AG09319 (cell line): ENCODE measurements at regions not wholly inside any gene's neighbourhood (a gene's known extent, or its start where the extent isn't known, plus 50 kb on each side); places are given as distances from the start of the nearest gene placed in this dataset.

Experiments
- DNase-seq: peaks from one replicate; pipeline ENCODE4 v3.0.0-alpha.2; 2010; ENCODE audit warnings: low read depth; ENCODE audit errors: extremely low read depth
- CTCF ChIP-seq: IDR thresholded peaks from 2 replicates; pipeline ENCODE4 v1.5.1; 2011; ENCODE audit warnings: low read depth, mild to moderate bottlenecking, inconsistent platforms, low read length, moderate library complexity

DNA sequence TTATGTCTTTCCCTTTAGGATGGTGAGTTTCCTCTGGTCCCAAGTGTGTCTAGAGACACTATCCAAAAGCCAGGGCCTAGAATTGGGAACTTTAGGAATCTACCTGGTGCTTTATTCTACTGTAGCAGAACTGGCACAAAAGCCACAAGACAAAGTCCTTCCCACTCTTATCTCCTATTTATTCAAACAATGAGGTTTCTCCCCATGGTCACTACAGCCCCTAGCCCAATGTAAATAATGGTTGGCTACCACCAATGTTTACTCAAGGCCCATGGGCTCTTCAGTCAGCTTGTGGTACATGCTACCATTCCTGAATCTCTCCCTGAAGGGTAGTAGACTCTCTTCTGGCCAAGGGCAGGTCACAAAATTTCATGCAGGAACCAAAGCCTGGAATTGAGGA is 789.4 kb upstream of the KIF2B start:
- no peak for TF ChIP-seq CTCF
- DNase-seq: no peak

DNA sequence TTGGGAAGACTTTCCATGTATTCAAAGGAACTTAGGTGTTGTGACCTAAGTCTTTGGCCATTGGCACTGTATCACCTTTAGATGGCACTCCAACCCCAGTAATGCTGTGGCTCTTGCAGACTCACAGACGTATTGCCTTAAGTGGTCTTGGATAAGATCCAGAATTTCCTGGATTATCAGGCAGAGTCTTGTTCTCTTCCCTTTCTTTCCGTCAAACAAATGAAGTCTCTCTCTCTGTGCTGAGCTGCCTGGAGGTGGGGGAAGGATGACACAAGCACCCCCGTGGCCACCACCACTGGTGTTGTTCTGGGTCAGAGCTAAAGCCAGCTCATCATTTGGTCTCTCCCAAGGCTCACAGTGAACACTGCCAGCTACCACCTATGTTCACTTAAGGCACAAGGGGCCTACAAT is 789.9 kb upstream of the KIF2B start:
- TF ChIP-seq CTCF: no peak
- no peak for DNase-seq

- no peak for TF ChIP-seq CTCF
- DNase-seq: no peak
These were observed 805.5 kb upstream of the KIF2B start for GRCh38 chr17:53017227-53017626.

- TF ChIP-seq CTCF: no peak
- DNase-seq: no peak
These were observed 806.6 kb upstream of the KIF2B start for GRCh38 chr17:53016085-53016484.

GRCh38 chr17:53012364-53012763 is 810.4 kb upstream of the KIF2B start:
- DNase-seq: no peak
- no peak for TF ChIP-seq CTCF

DNA sequence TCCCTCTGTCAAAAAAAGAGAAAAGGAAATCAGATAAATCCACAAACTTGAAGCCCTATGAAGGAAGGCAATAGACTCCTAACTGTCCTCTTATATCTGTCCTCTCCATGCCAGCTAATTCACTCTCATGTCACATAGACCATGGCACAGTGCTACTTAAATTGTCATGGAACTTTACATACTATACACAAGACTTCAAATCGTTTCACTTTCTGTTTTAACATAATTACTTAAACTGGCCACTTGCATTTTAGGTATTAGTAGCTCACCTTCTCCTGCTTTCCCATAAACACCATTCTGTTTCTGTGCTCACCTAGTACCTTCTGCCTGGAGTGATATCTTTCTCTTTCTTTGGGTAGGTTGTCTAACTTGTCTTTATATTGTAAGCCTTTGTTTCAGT is 816.7 kb upstream of the KIF2B start:
- no peak for DNase-seq
- TF ChIP-seq CTCF: no peak

GRCh38 chr17:53004902-53005301 is 817.8 kb upstream of the KIF2B start:
- no peak for DNase-seq
- no peak for TF ChIP-seq CTCF
